Uterus (tissue), 3 donors: ENCODE measurements at regions not wholly inside any gene's neighbourhood (a gene's known extent, or its start where the extent isn't known, plus 50 kb on each side); places are given as distances from the start of the nearest gene placed in this dataset.

Experiments
- DNase-seq, 2 donors: peaks; one replicate each; pipeline ENCODE4 v3.0.0-alpha.2; 2019 to 2020
- H3K27ac ChIP-seq, 2 donors: fragments of 200-600 bp; sonication (generic); 1 replicate in 1 of 2; 2 replicates in 1 of 2; pipeline ENCODE4 v1.5.1; 2016 to 2018
- H3K27me3 ChIP-seq, 2 donors: fragments of 200-600 bp; sonication (generic); one replicate each; pipeline ENCODE4 v1.5.1; 2018 to 2019; ENCODE audit warnings: control low read depth in 1 of 2
- H3K36me3 ChIP-seq, 2 donors: fragments of 200-600 bp; sonication (generic); one replicate each; pipeline ENCODE4 v1.5.1; 2019; ENCODE audit warnings: control low read depth in 1 of 2
- H3K4me1 ChIP-seq, 2 donors: fragments of 200-600 bp; sonication (generic); one replicate each; pipeline ENCODE4 v1.5.1; 2018 to 2019; ENCODE audit warnings: control low read depth in 1 of 2
- H3K4me3 ChIP-seq, 2 donors: fragments of 200-600 bp; sonication (generic); 1 replicate in 1 of 2; 2 replicates in 1 of 2; pipeline ENCODE4 v1.5.1; 2018 to 2019; ENCODE audit warnings: mild to moderate bottlenecking in 1 of 2
- H3K9me3 ChIP-seq, 2 donors: fragments of 200-600 bp; sonication (generic); one replicate each; pipeline ENCODE4 v1.5.1; 2019; ENCODE audit warnings: control low read depth in 1 of 2
- CTCF ChIP-seq, 4 experiments: fragments of 200-600 bp in 2 of 4; fragments of 450-650 bp in 2 of 4; sonication (generic) in 2 of 4; IDR thresholded peaks; one replicate each; pipeline ENCODE4 v1.5.1; 2016 to 2019; ENCODE audit warnings: antibody characterized with exemption in 4 of 4, mild to moderate bottlenecking in 2 of 4, moderate library complexity in 1 of 4
- POLR2A ChIP-seq, 2 donors: fragments of 450-650 bp; IDR thresholded peaks; one replicate each; pipeline ENCODE4 v1.6.1; 2016; ENCODE audit warnings: antibody characterized with exemption in 2 of 2, mild to moderate bottlenecking in 1 of 2, moderate library complexity in 1 of 2
- intact Hi-C: fragments of 100-400 bp; cut with DNase I; formaldehyde crosslinking; loops from one replicate; pipeline ENCODE4 v1.15.1; 2023; ENCODE audit warnings: low total_unique reads
- donor health status: DM: yes; HTN: yes; CAD: no.

- no peak for TF ChIP-seq POLR2A (IDR thresholded peaks at IDR 0.05)
- TF ChIP-seq CTCF (IDR thresholded peaks at IDR 0.05), result no peak
Measured at GRCh38 chr4:181619651-181620050, 623.6 kb upstream of the TENM3 start.

GRCh38 chr4:181637186-181638105 lies 605.8 kb upstream of the TENM3 start:
- H3K9me3 ChIP-seq, result no peaks in the 10 kb centered on the region
- H3K4me1 ChIP-seq, result no peaks in the 10 kb centered on the region
- intact Hi-C loops, result no loop called here
- no peak overlapping the region for H3K4me3 ChIP-seq
- DNase-seq, result peak in 1 of 2 donors; percentile 17
- TF ChIP-seq POLR2A (IDR thresholded peaks at IDR 0.05), result no peak
- H3K27ac ChIP-seq, result no peak overlapping the region
- no peaks in the 10 kb centered on the region for H3K36me3 ChIP-seq
- H3K27me3 ChIP-seq, result no peaks in the 10 kb centered on the region

More at GRCh38 chr4:181619651-181620050, 623.6 kb upstream of the TENM3 start:
- Histone ChIP-seq H3K27ac (no peak overlapping the region), H3K9me3 (no peaks in the 10 kb centered on the region), H3K4me3 (no peak overlapping the region), H3K4me1 (no peaks in the 10 kb centered on the region), H3K36me3 (no peaks in the 10 kb centered on the region), H3K27me3 (no peaks in the 10 kb centered on the region)
- DNase-seq, result no peak
- intact Hi-C loops, result no loop called here

GRCh38 chr4:181643466-181643865 lies 599.7 kb upstream of the TENM3 start:
- no peaks in the 10 kb centered on the region for H3K27me3 ChIP-seq
- TF ChIP-seq CTCF (IDR thresholded peaks at IDR 0.05) (no peak), POLR2A (IDR thresholded peaks at IDR 0.05) (no peak)
- intact Hi-C loops, result no loop called here
- no peaks in the 10 kb centered on the region for H3K9me3 ChIP-seq
- no peaks in the 10 kb centered on the region for H3K4me1 ChIP-seq
- DNase-seq, result no peak
- no peaks in the 10 kb centered on the region for H3K36me3 ChIP-seq
- no peak overlapping the region for H3K27ac ChIP-seq
- H3K4me3 ChIP-seq, result no peak overlapping the region

- H3K9me3 ChIP-seq, result no peaks in the 10 kb centered on the region
- H3K36me3 ChIP-seq, result no peaks in the 10 kb centered on the region
- no peaks in the 10 kb centered on the region for H3K4me1 ChIP-seq
- TF ChIP-seq POLR2A (IDR thresholded peaks at IDR 0.05) (no peak), CTCF (IDR thresholded peaks at IDR 0.05) (no peak)
- DNase-seq, result no peak
- intact Hi-C loops, result no loop called here
- no peak overlapping the region for H3K4me3 ChIP-seq
- no peak overlapping the region for H3K27ac ChIP-seq
- no peaks in the 10 kb centered on the region for H3K27me3 ChIP-seq
Measured at GRCh38 chr4:181645489-181645888, 597.7 kb upstream of the TENM3 start.

GRCh38 chr4:181646864-181647263 lies 596.3 kb upstream of the TENM3 start:
- no peak for TF ChIP-seq CTCF (IDR thresholded peaks at IDR 0.05)
- TF ChIP-seq POLR2A (IDR thresholded peaks at IDR 0.05), result no peak
- DNase-seq, result no peak
- intact Hi-C loops, result no loop called here
- Histone ChIP-seq H3K36me3 (no peaks in the 10 kb centered on the region), H3K27ac (no peak overlapping the region), H3K4me3 (no peak overlapping the region), H3K4me1 (no peaks in the 10 kb centered on the region), H3K9me3 (no peaks in the 10 kb centered on the region), H3K27me3 (no peaks in the 10 kb centered on the region)
